H1 (cell line): ENCODE measurements at regions not wholly inside any gene's neighbourhood (a gene's known extent, or its start where the extent isn't known, plus 50 kb on each side); places are given as distances from the start of the nearest gene placed in this dataset.

Source experiments
- CTCF ChIA-PET: fragments of 300-600 bp; sonication (Branson Sonifier 250); formaldehyde crosslinking; loops from one replicate; lab custom pipeline; 2021; ENCODE audit not compliant: partially characterized antibody; lab: Charles Lee
- POLR2A ChIA-PET: fragments of 300-600 bp; sonication (Branson Sonifier 250); formaldehyde crosslinking; loops from one replicate; lab custom pipeline; 2021; ENCODE audit warnings: inconsistent platforms; ENCODE audit not compliant: partially characterized antibody; lab: Charles Lee
- DNase-seq, 2 experiments: peaks; one replicate each; pipeline versions ENCODE4 v3.0.0 to v3.0.0-alpha.2; 2010 to 2022; ENCODE audit warnings: low spot score in 2 of 2, low read depth in 1 of 2, mixed read lengths in 1 of 2
- FAIRE-seq: peaks from 2 replicates; lab custom pipeline; 2011; peaks lifted over from hg19 to GRCh38; lab: Jason Lieb, UNC
- H2AFZ ChIP-seq: 2 replicates; pipeline ENCODE4 v1.8.1; 2012; ENCODE audit warnings: low read length, inconsistent platforms
- H2AK5ac ChIP-seq: 2 replicates; pipeline ENCODE4 v1.6.1; 2013; ENCODE audit warnings: low read depth, low read length
- H2BK120ac ChIP-seq: replicated peaks from 2 replicates; pipeline ENCODE3; 2013; ENCODE audit warnings: low read depth, low read length, inconsistent platforms
- H2BK12ac ChIP-seq: 2 replicates; pipeline ENCODE4 v1.6.1; 2013; ENCODE audit warnings: low read depth, low read length
- H2BK15ac ChIP-seq: 2 replicates; pipeline ENCODE4 v1.6.1; 2013; ENCODE audit warnings: low read length
- H2BK20ac ChIP-seq: 2 replicates; pipeline ENCODE4 v1.6.1; 2013; ENCODE audit warnings: low read length
- H2BK5ac ChIP-seq: 2 replicates; pipeline ENCODE4 v1.6.1; 2013; ENCODE audit warnings: low read depth, low read length
- H3K14ac ChIP-seq: 2 replicates; pipeline ENCODE4 v1.6.1; 2013; ENCODE audit warnings: inconsistent platforms; ENCODE audit not compliant: insufficient read length
- H3K18ac ChIP-seq: 2 replicates; pipeline ENCODE4 v1.6.1; 2013; ENCODE audit warnings: low read length; ENCODE audit errors: extremely low read depth
- H3K23ac ChIP-seq: 2 replicates; pipeline ENCODE4 v1.6.1; 2013; ENCODE audit warnings: inconsistent platforms; ENCODE audit not compliant: insufficient read length
- H3K23me2 ChIP-seq: 2 replicates; pipeline ENCODE4 v1.6.1; 2013; ENCODE audit warnings: low read depth, low read length
- H3K27ac ChIP-seq: 2 replicates; pipeline ENCODE4 v1.6.1; 2011; ENCODE audit warnings: low read depth, low read length, inconsistent platforms
- H3K27me3 ChIP-seq, 4 experiments: replicated peaks in 1 of 4; 1 replicate in 1 of 4; 2 replicates in 3 of 4; pipeline versions ENCODE4 v1.6.1 to v1.8.1; 2011 to 2013; ENCODE audit warnings: low read length in 3 of 4, mild to moderate bottlenecking in 3 of 4, inconsistent platforms in 2 of 4, mixed read lengths in 2 of 4, moderate library complexity in 1 of 4; ENCODE audit not compliant: control insufficient read depth in 3 of 4, insufficient read depth in 3 of 4; ENCODE audit errors: extremely low read depth in 1 of 4
- H3K36me3 ChIP-seq, 4 experiments: 2 replicates each; pipeline versions ENCODE4 v1.6.1 to v1.8.1; 2011 to 2013; ENCODE audit warnings: mild to moderate bottlenecking in 4 of 4, low read length in 3 of 4, moderate library complexity in 2 of 4, control low read depth in 1 of 4, inconsistent platforms in 1 of 4; ENCODE audit not compliant: insufficient read depth in 4 of 4, control insufficient read depth in 2 of 4
- H3K4ac ChIP-seq: replicated peaks from 2 replicates; pipeline ENCODE3; 2013; ENCODE audit warnings: low read length, low read depth, mixed read lengths, inconsistent platforms; ENCODE audit not compliant: insufficient read length
- H3K4me1 ChIP-seq, 4 experiments: replicated peaks in 1 of 4; 1 replicate in 1 of 4; 2 replicates in 3 of 4; pipeline versions ENCODE4 v1.6.1 to v1.8.1; 2011 to 2013; ENCODE audit warnings: low read length in 3 of 4, inconsistent platforms in 2 of 4, mixed read lengths in 1 of 4; ENCODE audit not compliant: insufficient read depth in 4 of 4, control insufficient read depth in 3 of 4
- H3K4me2 ChIP-seq, 2 experiments: 2 replicates each; pipeline versions ENCODE4 v1.6.1 to v1.8.1; 2011 to 2013; ENCODE audit warnings: low read depth in 2 of 2, low read length in 2 of 2, control low read depth in 1 of 2, inconsistent platforms in 1 of 2, mild to moderate bottlenecking in 1 of 2; ENCODE audit not compliant: insufficient read depth in 1 of 2
- H3K4me3 ChIP-seq, 4 experiments: fragments of 200-600, 300-600 bp in 1 of 4; sonication (generic), shearing (Covaris generic), sonication (Bioruptor Twin) in 1 of 4; 2 replicates each; pipeline versions ENCODE4 v1.5.1 to v1.8.1; 2011 to 2016; ENCODE audit warnings: low read length in 4 of 4, low read depth in 3 of 4, control low read depth in 2 of 4, inconsistent platforms in 2 of 4, mild to moderate bottlenecking in 2 of 4, mixed read lengths in 1 of 4, moderate library complexity in 1 of 4; ENCODE audit not compliant: insufficient read depth in 2 of 4; ENCODE audit errors: extremely low read depth in 1 of 4
- H3K56ac ChIP-seq: replicated peaks from 2 replicates; pipeline ENCODE3; 2013; ENCODE audit warnings: low read depth, mild to moderate bottlenecking, mixed read lengths, low read length, inconsistent platforms; ENCODE audit not compliant: insufficient read length
- H3K79me1 ChIP-seq: 2 replicates; pipeline ENCODE4 v1.6.1; 2013; ENCODE audit warnings: low read depth, low read length, control low read depth
- H3K79me2 ChIP-seq, 2 experiments: 2 replicates each; pipeline versions ENCODE4 v1.6.1 to v1.8.1; 2012 to 2013; ENCODE audit warnings: low read length in 2 of 2, mild to moderate bottlenecking in 2 of 2, inconsistent platforms in 1 of 2; ENCODE audit not compliant: insufficient read depth in 2 of 2, control insufficient read depth in 1 of 2
- H3K9ac ChIP-seq, 4 experiments: replicated peaks in 1 of 4; 1 replicate in 1 of 4; 2 replicates in 3 of 4; pipeline versions ENCODE4 v1.6.1 to v1.8.1; 2011 to 2013; ENCODE audit warnings: low read depth in 3 of 4, low read length in 3 of 4, control low read depth in 2 of 4, mild to moderate bottlenecking in 2 of 4, moderate library complexity in 2 of 4, inconsistent platforms in 1 of 4; ENCODE audit errors: extremely low read depth in 1 of 4
- H3K9me3 ChIP-seq, 2 experiments: 2 replicates each; pipeline versions ENCODE4 v1.6.1 to v1.8.1; 2012 to 2013; ENCODE audit warnings: mild to moderate bottlenecking in 2 of 2, moderate library complexity in 2 of 2, control low read depth in 1 of 2, inconsistent platforms in 1 of 2, low read depth in 1 of 2, low read length in 1 of 2, mixed read lengths in 1 of 2; ENCODE audit not compliant: insufficient read depth in 2 of 2
- H4K20me1 ChIP-seq, 2 experiments: replicated peaks in 1 of 2; 2 replicates each; pipeline versions ENCODE3 to v1.8.1; 2011 to 2013; ENCODE audit warnings: inconsistent platforms in 2 of 2, low read length in 2 of 2, mild to moderate bottlenecking in 1 of 2; ENCODE audit not compliant: insufficient read depth in 2 of 2, control insufficient read depth in 1 of 2
- H4K5ac ChIP-seq: 2 replicates; pipeline ENCODE4 v1.6.1; 2013; ENCODE audit warnings: low read length, low read depth, mixed read lengths, inconsistent platforms; ENCODE audit not compliant: insufficient read length
- H4K8ac ChIP-seq: 2 replicates; pipeline ENCODE4 v1.8.0; 2013; ENCODE audit warnings: mild to moderate bottlenecking, moderate library complexity, low read length, inconsistent platforms; ENCODE audit not compliant: insufficient read depth; ENCODE audit errors: extremely low read depth
- H4K91ac ChIP-seq: replicated peaks from 2 replicates; pipeline ENCODE3; 2013; ENCODE audit warnings: low read length, mixed read lengths, inconsistent platforms; ENCODE audit not compliant: insufficient read length
- MAX ChIP-seq: IDR thresholded peaks from 2 replicates; pipeline ENCODE4 v1.6.1; 2012; ENCODE audit warnings: inconsistent platforms
- POLR2AphosphoS5 ChIP-seq: IDR thresholded peaks from 2 replicates; pipeline ENCODE4 v1.6.1; 2011; ENCODE audit warnings: low read depth, low read length
- SIRT6 ChIP-seq: IDR thresholded peaks from one replicate; pipeline ENCODE4 v1.7.1; 2012; ENCODE audit warnings: low read length, inconsistent platforms
- WGBS, 2 experiments: shearing (Covaris generic) in 1 of 2; methylation state at CpG; one replicate each; pipeline versions ENCODE4 v1.1.6 to v1.1.7; 2013 to 2015; ENCODE audit warnings: low lambda C conversion rate in 2 of 2, mixed read lengths in 2 of 2, inconsistent platforms in 1 of 2, low coverage in 1 of 2, missing lambda C conversion rate in 1 of 2; ENCODE audit not compliant: insufficient replicate concordance in 2 of 2, insufficient coverage in 1 of 2, insufficient read length in 1 of 2; ENCODE audit errors: extremely low coverage in 1 of 2, missing lambda C conversion rate in 1 of 2; 5-methylcytosine and 5-hydroxymethylcytosine counted together

- no peaks in the 10 kb centered on the region for H3K9me3 ChIP-seq
- DNase-seq (peak in 1 of 2 experiments; percentile 47), FAIRE-seq (no peak)
- H4K5ac ChIP-seq = no peak overlapping the region
- H3K27me3 ChIP-seq = no peaks in the 10 kb centered on the region
- H3K23me2 ChIP-seq = no peaks in the 10 kb centered on the region
- H3K4me2 ChIP-seq = no peak overlapping the region; a peak in 1 of 4 replicates
- no peak overlapping the region for H2BK20ac ChIP-seq
- H3K4ac ChIP-seq = no peak overlapping the region
- peak overlapping the region; percentile 100 for H2AFZ ChIP-seq
- POLR2A ChIA-PET = no interaction called here
- H4K91ac ChIP-seq = no peak overlapping the region
- no peak for TF ChIP-seq SIRT6
- no peak for TF ChIP-seq MAX
- no peak for TF ChIP-seq POLR2AphosphoS5
- H2BK120ac ChIP-seq = no peak overlapping the region
- 85% methylated on average over 11 of the region's 11 CpGs; no CpG with 5 or more reads in 1 of the 2 experiments for WGBS, 2 experiments
- H3K27ac ChIP-seq = no peak overlapping the region
- H3K14ac ChIP-seq = no peak overlapping the region
- H3K23ac ChIP-seq = no peak overlapping the region
- no peak overlapping the region for H2AK5ac ChIP-seq
- peak overlapping the region; percentile 4; the same call in 1 of the 2 replicates for H3K18ac ChIP-seq
- H3K56ac ChIP-seq = no peak overlapping the region
- H4K20me1 ChIP-seq = no peaks in the 10 kb centered on the region
- no peaks in the 10 kb centered on the region for H3K79me1 ChIP-seq
- no peak overlapping the region for H2BK5ac ChIP-seq
- H3K79me2 ChIP-seq = no peaks in the 10 kb centered on the region
- H4K8ac ChIP-seq = no peak overlapping the region
- no peak overlapping the region for H2BK12ac ChIP-seq
- no peak overlapping the region for H3K9ac ChIP-seq
- no peak overlapping the region for H3K4me3 ChIP-seq
- H3K4me1 ChIP-seq = no peaks in the 10 kb centered on the region
- H3K36me3 ChIP-seq = no peaks in the 10 kb centered on the region
- CTCF ChIA-PET = no interaction called here
- no peak overlapping the region for H2BK15ac ChIP-seq
Measured at GRCh38 chr6:23522792-23523547, 603.0 kb upstream of the NRSN1 start.
